ENCODE measurements at regions not wholly inside any gene's neighbourhood (a gene's known extent, or its start where the extent isn't known, plus 50 kb on each side); places are given as distances from the start of the nearest gene placed in this dataset.

- DNase-seq (ENCODE audit: low read depth) = no peak
- H3K4me3 ChIP-seq (ENCODE audit: low read depth, low read length) = no peak overlapping the region
- TF ChIP-seq, protein P1, sequence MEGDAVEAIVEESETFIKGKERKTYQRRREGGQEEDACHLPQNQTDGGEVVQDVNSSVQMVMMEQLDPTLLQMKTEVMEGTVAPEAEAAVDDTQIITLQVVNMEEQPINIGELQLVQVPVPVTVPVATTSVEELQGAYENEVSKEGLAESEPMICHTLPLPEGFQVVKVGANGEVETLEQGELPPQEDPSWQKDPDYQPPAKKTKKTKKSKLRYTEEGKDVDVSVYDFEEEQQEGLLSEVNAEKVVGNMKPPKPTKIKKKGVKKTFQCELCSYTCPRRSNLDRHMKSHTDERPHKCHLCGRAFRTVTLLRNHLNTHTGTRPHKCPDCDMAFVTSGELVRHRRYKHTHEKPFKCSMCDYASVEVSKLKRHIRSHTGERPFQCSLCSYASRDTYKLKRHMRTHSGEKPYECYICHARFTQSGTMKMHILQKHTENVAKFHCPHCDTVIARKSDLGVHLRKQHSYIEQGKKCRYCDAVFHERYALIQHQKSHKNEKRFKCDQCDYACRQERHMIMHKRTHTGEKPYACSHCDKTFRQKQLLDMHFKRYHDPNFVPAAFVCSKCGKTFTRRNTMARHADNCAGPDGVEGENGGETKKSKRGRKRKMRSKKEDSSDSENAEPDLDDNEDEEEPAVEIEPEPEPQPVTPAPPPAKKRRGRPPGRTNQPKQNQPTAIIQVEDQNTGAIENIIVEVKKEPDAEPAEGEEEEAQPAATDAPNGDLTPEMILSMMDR (IDR thresholded peaks at IDR 0.05; ENCODE audit: insufficient read depth, low read depth, low read length, missing control alignments) = no peak
These were observed 57.1 kb upstream of the C1orf87 start for GRCh38 chr1:60130703-60131102.

- no peak overlapping the region for H3K4me3 ChIP-seq (ENCODE audit: low read depth, low read length)
- no peak for DNase-seq (ENCODE audit: low read depth)
- TF ChIP-seq, protein P1 (IDR thresholded peaks at IDR 0.05; ENCODE audit: insufficient read depth, low read depth, low read length, missing control alignments) = no peak
These were observed 56.3 kb upstream of the C1orf87 start for GRCh38 chr1:60129911-60130310.

- no peak for DNase-seq (ENCODE audit: low read depth)
- H3K4me3 ChIP-seq (ENCODE audit: low read depth, low read length) = no peak overlapping the region
- TF ChIP-seq, protein P1 (IDR thresholded peaks at IDR 0.05; ENCODE audit: insufficient read depth, low read depth, low read length, missing control alignments) = no peak
These were observed 53.2 kb upstream of the C1orf87 start for GRCh38 chr1:60126723-60127122.
